ENCODE measurements at regions not wholly inside any gene's neighbourhood (a gene's known extent, or its start where the extent isn't known, plus 50 kb on each side); places are given as distances from the start of the nearest gene placed in this dataset.

GRCh38 chr12:123078120-123078465 lies 72.8 kb downstream of the PITPNM2 start:
- Histone ChIP-seq H2BK20ac (ENCODE audit: low read depth, low read length, poor library complexity, severe bottlenecking) (no peak overlapping the region), H3K4me1 (ENCODE audit: insufficient read depth, low read length) (no peaks in the 10 kb centered on the region), H4K8ac (replicated peaks; ENCODE audit: insufficient read length, low read depth, low read length) (no peak overlapping the region), H3K9me3 (ENCODE audit: control insufficient read depth, low read depth, low read length) (no peaks in the 10 kb centered on the region), H3K18ac (ENCODE audit: insufficient read length, low read depth, low read length) (no peak overlapping the region), H4K20me1 (ENCODE audit: control insufficient read depth, insufficient read depth, insufficient read length) (peaks cover 3% of the 10 kb centered on the region), H3K23ac (ENCODE audit: insufficient read length, low read depth, low read length) (no peak overlapping the region), H2BK15ac (ENCODE audit: low read depth, low read length) (no peak overlapping the region), H3K9ac (ENCODE audit: extremely low read depth, insufficient read length, low read length) (no peak overlapping the region), H2BK120ac (ENCODE audit: low read depth, low read length, poor library complexity, severe bottlenecking) (no peak overlapping the region), H2AK5ac (ENCODE audit: insufficient read length, low read length) (no peak overlapping the region), H3K27ac (ENCODE audit: insufficient read length, low read depth, low read length) (no peak overlapping the region), H3K79me2 (ENCODE audit: insufficient read depth, low read length) (no peaks in the 10 kb centered on the region), H3K14ac (ENCODE audit: insufficient read depth, low read length) (no peak overlapping the region), H2BK12ac (ENCODE audit: insufficient read length, low read depth, low read length) (no peak overlapping the region), H4K5ac (ENCODE audit: insufficient read length, low read depth, low read length) (no peak overlapping the region), H3K79me1 (ENCODE audit: insufficient read depth, low read depth, low read length, poor library complexity, severe bottlenecking) (no peaks in the 10 kb centered on the region), H2AFZ (ENCODE audit: low read length) (no peak overlapping the region), H3T11ph (ENCODE audit: low read length) (no peak overlapping the region), H3K4me2 (ENCODE audit: insufficient read depth, insufficient read length, low read length) (no peak overlapping the region), H4K91ac (ENCODE audit: insufficient read length, low read depth, low read length) (no peak overlapping the region), H3K4ac (ENCODE audit: low read depth, low read length) (no peak overlapping the region), H3K56ac (ENCODE audit: insufficient read length, low read depth, low read length) (no peak overlapping the region), H3K23me2 (ENCODE audit: insufficient read length, low read depth, low read length, poor library complexity, severe bottlenecking) (no peaks in the 10 kb centered on the region), H3K27me3 (ENCODE audit: insufficient read depth, low read length) (no peaks in the 10 kb centered on the region), H2BK5ac (ENCODE audit: insufficient read length, low read length) (no peak overlapping the region)
- TF ChIP-seq CTCF (conservative IDR thresholded peaks at IDR 0.05), result no peak
- no peak for DNase-seq
- Mint-ChIP-seq H3K27me3 (ENCODE audit: low read depth) (peaks cover 32% of the 10 kb centered on the region), H3K4me1 (peaks cover 13 to 20% of the 10 kb centered on the region in 2 experiments), H3K27ac (no peak overlapping the region), H3K36me3 (ENCODE audit: insufficient read depth in 1 of 3, low read depth in 3 of 3) (no peaks in the 10 kb centered on the region), H3K4me3 (no peak overlapping the region), H3K9me3 (no peaks in the 10 kb centered on the region)
- no CpG with 5 or more reads among the region's 12 CpGs for WGBS (ENCODE audit: extremely low coverage, insufficient read length, low lambda C conversion rate)
